ENCODE measurements at regions not wholly inside any gene's neighbourhood (a gene's known extent, or its start where the extent isn't known, plus 50 kb on each side); places are given as distances from the start of the nearest gene placed in this dataset.

- no peak for DNase-seq
Observed at GRCh38 chr3:143208976-143209714, 89.6 kb downstream of the CHST2 start.

DNA sequence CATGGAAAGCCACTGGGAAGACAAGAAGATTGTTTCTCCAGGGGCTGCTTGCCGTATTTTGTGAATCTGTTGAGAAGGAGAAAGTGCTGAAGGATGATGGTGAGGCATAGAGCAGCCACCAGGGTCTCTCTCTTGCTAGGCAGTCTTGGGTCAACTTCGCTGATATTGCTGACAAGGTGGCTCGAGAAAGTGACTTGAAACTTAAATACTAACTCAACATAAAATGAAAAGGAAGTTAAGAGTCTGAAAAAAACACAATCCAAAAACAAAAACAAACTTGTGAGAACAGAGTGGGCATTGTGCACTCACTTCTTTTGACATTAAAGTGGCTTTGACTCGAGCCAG is 90.1 kb downstream of the CHST2 start:
- no peak for DNase-seq

DNA sequence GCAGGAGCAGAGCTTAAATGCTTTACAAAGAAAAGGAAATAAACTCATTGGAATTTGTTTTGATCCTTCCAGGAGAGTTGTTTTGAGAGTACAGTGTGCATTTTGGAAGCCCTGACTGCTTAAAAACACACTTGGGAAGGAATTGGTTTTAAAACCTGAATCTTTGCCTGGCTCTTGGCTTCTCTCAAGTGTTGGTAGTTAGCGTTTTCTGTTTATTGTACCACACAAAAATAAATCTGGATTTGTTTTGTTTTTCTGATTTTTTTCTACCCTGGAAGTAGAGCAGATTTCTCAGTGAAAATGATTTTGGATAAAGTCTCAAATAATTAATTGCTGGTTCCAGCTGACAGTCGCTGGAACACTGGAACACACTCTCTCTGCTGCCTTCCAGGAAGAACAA is 90.6 kb downstream of the CHST2 start:
- no peak for DNase-seq

DNA sequence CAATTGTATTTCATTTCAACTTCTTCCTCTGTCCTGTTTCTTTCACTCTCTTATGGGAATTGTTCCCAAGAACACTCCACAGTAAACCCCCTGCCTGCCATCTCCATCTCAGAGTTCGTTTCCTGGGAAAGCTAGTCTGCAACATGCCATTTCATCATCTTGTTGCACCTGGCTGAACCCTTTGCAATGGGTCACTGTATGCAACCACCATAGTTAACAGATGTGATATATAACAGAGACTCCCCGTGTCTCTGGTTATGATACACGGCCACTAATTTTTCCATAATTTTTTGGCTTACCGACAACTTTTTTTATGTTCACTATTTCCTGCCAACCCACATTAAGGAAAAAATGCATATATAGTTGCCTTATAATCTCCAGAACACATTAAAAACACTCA is 95.5 kb downstream of the CHST2 start:
- no peak for DNase-seq
